ENCODE measurements at regions not wholly inside any gene's neighbourhood (a gene's known extent, or its start where the extent isn't known, plus 50 kb on each side); places are given as distances from the start of the nearest gene placed in this dataset.
"Not testable (repeated sequence)": the region's sequence is repeated elsewhere in the genome, so short reads cannot be mapped to it uniquely, and the experiment has no call there.

- no peaks in the 10 kb centered on the region for H3K36me3 ChIP-seq (ENCODE audit: control insufficient read depth in 2 of 3, insufficient read depth in 3 of 3, low read length in 3 of 3)
- no peaks in the 10 kb centered on the region for H3K4me1 ChIP-seq (ENCODE audit: control insufficient read depth in 2 of 3, insufficient read depth in 2 of 3, low read depth in 1 of 3, low read length in 3 of 3)
- TF ChIP-seq, protein P1, sequence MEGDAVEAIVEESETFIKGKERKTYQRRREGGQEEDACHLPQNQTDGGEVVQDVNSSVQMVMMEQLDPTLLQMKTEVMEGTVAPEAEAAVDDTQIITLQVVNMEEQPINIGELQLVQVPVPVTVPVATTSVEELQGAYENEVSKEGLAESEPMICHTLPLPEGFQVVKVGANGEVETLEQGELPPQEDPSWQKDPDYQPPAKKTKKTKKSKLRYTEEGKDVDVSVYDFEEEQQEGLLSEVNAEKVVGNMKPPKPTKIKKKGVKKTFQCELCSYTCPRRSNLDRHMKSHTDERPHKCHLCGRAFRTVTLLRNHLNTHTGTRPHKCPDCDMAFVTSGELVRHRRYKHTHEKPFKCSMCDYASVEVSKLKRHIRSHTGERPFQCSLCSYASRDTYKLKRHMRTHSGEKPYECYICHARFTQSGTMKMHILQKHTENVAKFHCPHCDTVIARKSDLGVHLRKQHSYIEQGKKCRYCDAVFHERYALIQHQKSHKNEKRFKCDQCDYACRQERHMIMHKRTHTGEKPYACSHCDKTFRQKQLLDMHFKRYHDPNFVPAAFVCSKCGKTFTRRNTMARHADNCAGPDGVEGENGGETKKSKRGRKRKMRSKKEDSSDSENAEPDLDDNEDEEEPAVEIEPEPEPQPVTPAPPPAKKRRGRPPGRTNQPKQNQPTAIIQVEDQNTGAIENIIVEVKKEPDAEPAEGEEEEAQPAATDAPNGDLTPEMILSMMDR (IDR thresholded peaks at IDR 0.05; ENCODE audit: borderline replicate concordance, extremely low read depth, insufficient read depth): no peak
- H3K27ac ChIP-seq (ENCODE audit: low read depth in 2 of 2, low read length in 2 of 2): no peak overlapping the region
- H3K4me3 ChIP-seq (ENCODE audit: low read length in 3 of 3): no peak overlapping the region
- no peaks in the 10 kb centered on the region for H3K27me3 ChIP-seq (ENCODE audit: control insufficient read depth, insufficient read depth, low read length)
- H3K9ac ChIP-seq (ENCODE audit: low read length in 3 of 3): no peak overlapping the region
- intact Hi-C loops (cut with DNase I): no loop called here
- FAIRE-seq (no peak), DNase-seq (no peak)
- no peaks in the 10 kb centered on the region for H3K9me3 ChIP-seq (ENCODE audit: control insufficient read depth in 2 of 3, insufficient read depth in 1 of 3, low read length in 3 of 3)
Measured at GRCh38 chr16:59634951-59635350, 900.8 kb upstream of the GOT2 start.

DNA sequence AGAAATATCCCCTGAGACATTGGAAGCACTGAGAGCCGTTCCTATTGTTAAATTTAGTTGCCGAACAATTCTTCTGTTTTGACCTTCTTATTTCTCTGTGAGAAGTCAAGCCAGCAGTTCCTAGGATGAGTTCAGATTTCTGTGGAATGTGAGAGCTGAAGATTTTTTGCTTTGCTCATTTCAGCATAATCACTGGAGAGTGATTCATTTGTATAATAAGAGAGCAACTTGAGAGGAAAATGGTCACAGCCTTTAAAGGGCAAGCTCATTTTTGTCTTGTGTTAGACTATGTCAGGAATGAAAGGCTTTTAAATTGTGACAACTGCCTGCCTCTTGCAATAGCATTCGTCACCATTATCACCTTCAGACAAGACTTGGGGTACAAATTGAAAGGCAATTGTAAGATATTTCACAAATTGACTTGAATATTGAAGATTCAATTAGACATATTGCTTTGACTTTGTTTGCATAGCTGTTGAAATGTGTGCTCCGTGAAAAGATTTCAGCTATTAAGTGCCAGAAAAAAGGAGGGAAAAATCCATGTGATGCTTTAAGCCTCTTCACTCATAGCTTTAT, 900.0 kb upstream of the GOT2 start:
- H3K27ac ChIP-seq (ENCODE audit: low read depth in 2 of 2, low read length in 2 of 2): no peak overlapping the region
- no peaks in the 10 kb centered on the region for H3K9me3 ChIP-seq (ENCODE audit: control insufficient read depth in 2 of 3, insufficient read depth in 1 of 3, low read length in 3 of 3)
- H3K9ac ChIP-seq (ENCODE audit: low read length in 3 of 3): no peak overlapping the region
- no peaks in the 10 kb centered on the region for H3K27me3 ChIP-seq (ENCODE audit: control insufficient read depth, insufficient read depth, low read length)
- H3K36me3 ChIP-seq (ENCODE audit: control insufficient read depth in 2 of 3, insufficient read depth in 3 of 3, low read length in 3 of 3): no peaks in the 10 kb centered on the region
- no peaks in the 10 kb centered on the region for H3K4me1 ChIP-seq (ENCODE audit: control insufficient read depth in 2 of 3, insufficient read depth in 2 of 3, low read depth in 1 of 3, low read length in 3 of 3)
- DNase-seq (no peak), FAIRE-seq (no peak)
- intact Hi-C loops (cut with DNase I): no loop called here
- TF ChIP-seq, protein P1 (IDR thresholded peaks at IDR 0.05; ENCODE audit: borderline replicate concordance, extremely low read depth, insufficient read depth): no peak
- no peak overlapping the region for H3K4me3 ChIP-seq (ENCODE audit: low read length in 3 of 3)

DNA sequence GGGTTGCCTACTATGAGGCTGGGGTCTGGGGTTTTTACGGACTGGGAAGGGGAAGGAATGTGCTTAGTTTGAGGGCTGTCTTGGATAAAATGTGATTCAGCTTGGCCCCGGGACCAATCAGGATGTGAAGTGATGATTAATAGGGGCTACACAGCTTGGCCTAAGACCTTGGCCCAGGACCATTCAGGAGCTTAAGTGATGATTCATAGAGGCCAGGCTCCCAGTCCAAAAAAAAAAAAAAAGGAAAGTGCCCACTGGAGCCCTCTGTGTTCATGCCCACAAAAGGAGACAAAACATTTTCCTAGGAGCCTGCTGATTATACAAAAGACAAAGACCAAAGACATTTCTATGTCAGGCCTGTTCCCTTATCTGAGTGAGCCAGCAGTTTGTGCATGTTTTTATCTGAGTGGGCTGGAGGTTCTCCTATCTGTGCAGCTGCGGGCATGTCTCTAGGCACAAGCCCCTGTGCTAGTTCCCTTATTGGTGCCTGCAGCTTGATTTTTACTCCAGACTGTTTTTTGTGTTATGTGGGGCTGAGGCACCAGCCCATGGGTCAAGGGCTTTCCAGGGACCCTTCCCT, 898.2 kb upstream of the GOT2 start:
- FAIRE-seq (no peak), DNase-seq (no peak)
- no peaks in the 10 kb centered on the region for H3K4me1 ChIP-seq (ENCODE audit: control insufficient read depth in 2 of 3, insufficient read depth in 2 of 3, low read depth in 1 of 3, low read length in 3 of 3)
- intact Hi-C loops (cut with DNase I): no loop called here
- no peaks in the 10 kb centered on the region for H3K9me3 ChIP-seq (ENCODE audit: control insufficient read depth in 2 of 3, insufficient read depth in 1 of 3, low read length in 3 of 3)
- H3K4me3 ChIP-seq (ENCODE audit: low read length in 3 of 3): no peak overlapping the region
- no peaks in the 10 kb centered on the region for H3K27me3 ChIP-seq (ENCODE audit: control insufficient read depth, insufficient read depth, low read length)
- H3K36me3 ChIP-seq (ENCODE audit: control insufficient read depth in 2 of 3, insufficient read depth in 3 of 3, low read length in 3 of 3): no peaks in the 10 kb centered on the region
- TF ChIP-seq, protein P1 (IDR thresholded peaks at IDR 0.05; ENCODE audit: borderline replicate concordance, extremely low read depth, insufficient read depth): no peak
- H3K9ac ChIP-seq (ENCODE audit: low read length in 3 of 3): no peak overlapping the region
- H3K27ac ChIP-seq (ENCODE audit: low read depth in 2 of 2, low read length in 2 of 2): no peak overlapping the region

DNA sequence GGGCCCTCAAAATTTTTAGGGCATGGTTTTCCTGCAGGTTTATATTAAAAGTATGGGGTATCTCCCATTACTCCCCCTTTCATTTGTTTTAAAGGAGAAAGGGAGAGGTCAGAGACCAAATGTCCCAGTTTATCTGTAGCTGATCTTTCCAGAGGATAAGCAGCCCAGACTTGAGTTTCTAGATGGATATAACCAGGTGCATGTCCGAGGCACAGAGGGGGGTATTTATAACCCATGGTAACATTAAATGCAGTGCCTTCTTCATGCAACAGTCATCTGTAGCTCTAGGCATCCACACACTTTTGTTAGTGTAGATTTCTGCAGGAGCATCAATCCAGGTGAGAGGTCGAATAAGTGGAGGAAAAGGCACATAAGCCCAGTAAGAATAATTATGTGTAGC, 890.3 kb upstream of the GOT2 start:
- FAIRE-seq; intact Hi-C loops (cut with DNase I); H3K9ac ChIP-seq (ENCODE audit: low read length in 3 of 3); H3K27ac ChIP-seq (ENCODE audit: low read depth in 2 of 2, low read length in 2 of 2); H3K4me3 ChIP-seq (ENCODE audit: low read length in 3 of 3); H3K27me3 ChIP-seq (ENCODE audit: control insufficient read depth, insufficient read depth, low read length); DNase-seq; H3K4me1 ChIP-seq (ENCODE audit: control insufficient read depth in 2 of 3, insufficient read depth in 2 of 3, low read depth in 1 of 3, low read length in 3 of 3); H3K36me3 ChIP-seq (ENCODE audit: control insufficient read depth in 2 of 3, insufficient read depth in 3 of 3, low read length in 3 of 3); H3K9me3 ChIP-seq (ENCODE audit: control insufficient read depth in 2 of 3, insufficient read depth in 1 of 3, low read length in 3 of 3): not testable (repeated sequence)

Measured in kidney (tissue), 13 donors.